Loucy (cell line): ENCODE measurements at regions not wholly inside any gene's neighbourhood (a gene's known extent, or its start where the extent isn't known, plus 50 kb on each side); places are given as distances from the start of the nearest gene placed in this dataset.

Source experiments
- H2AFZ ChIP-seq: fragments of 200-600 bp; sonication (generic); 2 replicates; pipeline ENCODE4 v1.6.0; 2016; ENCODE audit warnings: antibody characterized with exemption, mild to moderate bottlenecking, low read length, moderate library complexity
- H3F3A ChIP-seq: fragments of 200-600 bp; 2 replicates; pipeline ENCODE4 v1.6.0; 2016; ENCODE audit warnings: antibody characterized with exemption, low read depth, mild to moderate bottlenecking
- H3K27me3 ChIP-seq: fragments of 200-600 bp; sonication (generic); 2 replicates; pipeline ENCODE4 v1.6.1; 2014; ENCODE audit warnings: low read length, mild to moderate bottlenecking; ENCODE audit not compliant: insufficient read depth, poor library complexity, severe bottlenecking
- H3K36me3 ChIP-seq: fragments of 200-600 bp; sonication (generic); 2 replicates; pipeline ENCODE4 v1.6.1; 2016; ENCODE audit warnings: low read length; ENCODE audit not compliant: insufficient read depth
- H3K4me1 ChIP-seq: fragments of 200-600 bp; sonication (generic); 2 replicates; pipeline ENCODE4 v1.5.1; 2014; ENCODE audit warnings: low read length, mild to moderate bottlenecking; ENCODE audit not compliant: insufficient read depth, poor library complexity, severe bottlenecking
- H3K4me2 ChIP-seq: fragments of 200-600 bp; sonication (generic); 2 replicates; pipeline ENCODE4 v1.6.0; 2014; ENCODE audit warnings: antibody characterized with exemption, low read length, low read depth, mild to moderate bottlenecking; ENCODE audit not compliant: poor library complexity, severe bottlenecking
- H3K4me3 ChIP-seq: fragments of 200-600 bp; sonication (generic); 2 replicates; pipeline ENCODE4 v1.5.1; 2014; ENCODE audit warnings: low read length, mild to moderate bottlenecking, mixed read lengths; ENCODE audit not compliant: poor library complexity, severe bottlenecking
- H3K79me2 ChIP-seq: fragments of 200-600 bp; sonication (generic); 2 replicates; pipeline ENCODE4 v1.6.1; 2014; ENCODE audit warnings: low read length; ENCODE audit not compliant: insufficient read depth
- H3K9ac ChIP-seq: fragments of 200-600 bp; sonication (generic); 2 replicates; pipeline ENCODE4 v1.6.0; 2014; ENCODE audit warnings: mild to moderate bottlenecking, low read depth, low read length, moderate library complexity; ENCODE audit not compliant: poor library complexity, severe bottlenecking
- H3K9me2 ChIP-seq: fragments of 200-600 bp; sonication (generic); replicated peaks from 2 replicates; pipeline ENCODE4 v1.6.1; 2016; ENCODE audit warnings: low read depth, low read length, mixed read lengths
- H3K9me3 ChIP-seq: fragments of 200-600 bp; sonication (generic); 2 replicates; pipeline ENCODE4 v1.6.1; 2014; ENCODE audit warnings: mild to moderate bottlenecking, antibody characterized with exemption, low read length, low read depth; ENCODE audit not compliant: insufficient read depth
- H4K20me1 ChIP-seq: fragments of 200-600 bp; sonication (generic); 2 replicates; pipeline ENCODE4 v1.6.0; 2014; ENCODE audit warnings: antibody characterized with exemption, low read length, mild to moderate bottlenecking; ENCODE audit not compliant: insufficient read depth, poor library complexity, severe bottlenecking
- EZH2phosphoT487 ChIP-seq: fragments of 200-600 bp; IDR thresholded peaks from 2 replicates; pipeline ENCODE4 v1.6.1; 2018; ENCODE audit warnings: antibody characterized with exemption, mild to moderate bottlenecking, moderate library complexity, borderline replicate concordance
- TF ChIP-seq, protein P1 (sequence below): fragments of 200-600 bp; sonication (generic); conservative IDR thresholded peaks from 2 replicates; pipeline ENCODE4 v1.5.1; 2014; ENCODE audit warnings: mild to moderate bottlenecking, antibody characterized with exemption, low read length

DNA sequence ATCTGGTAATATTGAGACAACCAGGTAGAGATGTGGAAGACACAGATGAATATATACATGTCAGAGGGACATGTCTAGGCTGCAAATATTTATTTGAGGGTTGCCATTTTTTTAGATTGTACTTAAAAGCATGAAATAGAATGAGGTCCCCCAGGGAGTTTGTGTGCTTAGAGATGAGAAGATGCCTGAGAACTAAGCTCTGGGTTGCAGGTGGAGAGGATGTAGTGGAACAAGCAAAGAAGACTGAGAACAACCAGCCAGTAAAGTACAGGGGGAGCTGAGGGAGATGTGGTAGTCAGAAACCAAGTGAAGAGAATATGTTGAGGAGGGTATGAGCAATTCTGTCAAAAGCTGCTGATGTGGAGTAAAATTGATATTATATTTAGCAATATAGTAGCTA is 95.6 kb upstream of the UNC5C start:
- no peak overlapping the region for H3K9ac ChIP-seq
- no peak for TF ChIP-seq EZH2phosphoT487
- TF ChIP-seq, protein P1, sequence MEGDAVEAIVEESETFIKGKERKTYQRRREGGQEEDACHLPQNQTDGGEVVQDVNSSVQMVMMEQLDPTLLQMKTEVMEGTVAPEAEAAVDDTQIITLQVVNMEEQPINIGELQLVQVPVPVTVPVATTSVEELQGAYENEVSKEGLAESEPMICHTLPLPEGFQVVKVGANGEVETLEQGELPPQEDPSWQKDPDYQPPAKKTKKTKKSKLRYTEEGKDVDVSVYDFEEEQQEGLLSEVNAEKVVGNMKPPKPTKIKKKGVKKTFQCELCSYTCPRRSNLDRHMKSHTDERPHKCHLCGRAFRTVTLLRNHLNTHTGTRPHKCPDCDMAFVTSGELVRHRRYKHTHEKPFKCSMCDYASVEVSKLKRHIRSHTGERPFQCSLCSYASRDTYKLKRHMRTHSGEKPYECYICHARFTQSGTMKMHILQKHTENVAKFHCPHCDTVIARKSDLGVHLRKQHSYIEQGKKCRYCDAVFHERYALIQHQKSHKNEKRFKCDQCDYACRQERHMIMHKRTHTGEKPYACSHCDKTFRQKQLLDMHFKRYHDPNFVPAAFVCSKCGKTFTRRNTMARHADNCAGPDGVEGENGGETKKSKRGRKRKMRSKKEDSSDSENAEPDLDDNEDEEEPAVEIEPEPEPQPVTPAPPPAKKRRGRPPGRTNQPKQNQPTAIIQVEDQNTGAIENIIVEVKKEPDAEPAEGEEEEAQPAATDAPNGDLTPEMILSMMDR = no peak

DNA sequence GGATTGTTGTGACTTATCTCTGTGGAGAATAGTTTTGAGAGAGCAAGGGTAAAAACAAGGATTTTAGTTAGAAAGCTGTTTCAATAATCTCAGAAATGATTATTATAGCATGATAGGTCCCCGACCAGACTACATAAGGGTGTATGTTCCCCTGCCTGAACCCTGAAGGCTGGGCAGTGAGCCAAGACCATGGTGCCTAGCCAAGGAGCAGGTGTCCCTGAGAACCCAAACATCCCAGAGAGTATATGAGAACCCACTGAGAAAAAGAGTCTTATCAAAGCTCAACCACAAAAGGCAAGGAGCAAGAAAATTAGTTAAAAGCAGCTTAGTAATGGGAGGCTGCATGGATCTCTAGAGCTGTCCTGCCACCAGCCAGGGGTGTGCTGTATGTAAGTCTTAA is 94.9 kb upstream of the UNC5C start:
- Histone ChIP-seq H3K9ac (no peak overlapping the region), H3K4me1 (no peaks in the 10 kb centered on the region), H3K9me3 (no peaks in the 10 kb centered on the region), H3K36me3 (no peaks in the 10 kb centered on the region), H3K4me3 (no peak overlapping the region), H4K20me1 (no peaks in the 10 kb centered on the region), H3K27me3 (no peaks in the 10 kb centered on the region), H3K4me2 (no peak overlapping the region), H3F3A (no peaks in the 10 kb centered on the region), H2AFZ (no peak overlapping the region), H3K79me2 (no peaks in the 10 kb centered on the region), H3K9me2 (no peaks in the 10 kb centered on the region)
- no peak for TF ChIP-seq EZH2phosphoT487
- TF ChIP-seq, protein P1 = no peak

More for the DNA sequence above, 95.6 kb upstream of the UNC5C start:
- Histone ChIP-seq H4K20me1 (no peaks in the 10 kb centered on the region), H2AFZ (no peak overlapping the region), H3K4me3 (no peak overlapping the region), H3F3A (no peaks in the 10 kb centered on the region), H3K9me3 (no peaks in the 10 kb centered on the region), H3K36me3 (no peaks in the 10 kb centered on the region), H3K4me2 (no peak overlapping the region), H3K9me2 (no peaks in the 10 kb centered on the region), H3K79me2 (no peaks in the 10 kb centered on the region), H3K4me1 (no peaks in the 10 kb centered on the region), H3K27me3 (no peaks in the 10 kb centered on the region)

DNA sequence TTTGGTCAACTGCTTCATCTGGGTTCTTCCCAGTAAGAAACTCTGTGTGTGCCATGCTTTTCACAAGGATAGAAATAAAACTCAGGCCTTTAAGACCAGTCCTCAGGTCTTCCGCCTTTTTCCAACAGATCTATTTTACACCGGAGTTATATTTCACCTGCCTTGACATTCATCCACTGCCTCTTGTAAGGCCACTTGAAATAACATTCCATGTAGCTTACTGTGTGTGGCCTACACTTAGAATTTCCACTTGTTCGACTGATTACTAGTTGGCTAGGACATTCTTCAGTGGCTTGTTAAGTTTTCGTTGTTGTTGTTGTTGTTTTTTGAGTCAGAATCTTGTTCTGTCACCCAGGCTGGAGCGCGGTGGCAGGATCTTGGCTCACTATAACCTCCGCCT is 92.8 kb upstream of the UNC5C start:
- Histone ChIP-seq H4K20me1 (no peaks in the 10 kb centered on the region), H3K36me3 (no peaks in the 10 kb centered on the region), H3F3A (no peaks in the 10 kb centered on the region), H3K27me3 (no peaks in the 10 kb centered on the region), H3K9ac (no peak overlapping the region), H3K79me2 (no peaks in the 10 kb centered on the region), H3K4me2 (no peak overlapping the region), H3K9me2 (no peaks in the 10 kb centered on the region), H3K4me3 (no peak overlapping the region), H2AFZ (no peak overlapping the region), H3K4me1 (no peaks in the 10 kb centered on the region), H3K9me3 (no peaks in the 10 kb centered on the region)
- TF ChIP-seq, protein P1 = no peak
- no peak for TF ChIP-seq EZH2phosphoT487
